Kasumi-1 (cell line): ENCODE measurements at regions not wholly inside any gene's neighbourhood (a gene's known extent, or its start where the extent isn't known, plus 50 kb on each side); places are given as distances from the start of the nearest gene placed in this dataset.

Experiments used
- DNase-seq, 2 experiments: peaks; one replicate each; lab custom pipeline; 2025; lab: John Stamatoyannopoulos, UW

- no peak for DNase-seq
These were observed 351.0 kb downstream of the BCKDHB start for GRCh38 chr6:80457439-80457933.

- DNase-seq: no peak
These were observed 350.4 kb downstream of the BCKDHB start for GRCh38 chr6:80456724-80457438.

- DNase-seq: no peak
These were observed 348.3 kb downstream of the BCKDHB start for GRCh38 chr6:80454661-80455365.

- DNase-seq: no peak
These were observed 347.7 kb downstream of the BCKDHB start for GRCh38 chr6:80454197-80454596.

- DNase-seq: no peak
These were observed 343.3 kb downstream of the BCKDHB start for GRCh38 chr6:80449726-80450125.

- no peak for DNase-seq
These were observed 340.1 kb downstream of the BCKDHB start for GRCh38 chr6:80446454-80447045.

- no peak for DNase-seq
These were observed 339.3 kb downstream of the BCKDHB start for GRCh38 chr6:80445751-80446150.

- DNase-seq: no peak
These were observed 335.9 kb downstream of the BCKDHB start for GRCh38 chr6:80442366-80442765.

- DNase-seq: no peak
These were observed 334.7 kb downstream of the BCKDHB start for GRCh38 chr6:80441131-80441530.

- no peak for DNase-seq
These were observed 334.1 kb downstream of the BCKDHB start for GRCh38 chr6:80440496-80441115.

- DNase-seq: no peak
These were observed 333.4 kb downstream of the BCKDHB start for GRCh38 chr6:80439721-80440470.

- no peak for DNase-seq
These were observed 332.3 kb downstream of the BCKDHB start for GRCh38 chr6:80438772-80439171.

- no peak for DNase-seq
These were observed 331.3 kb downstream of the BCKDHB start for GRCh38 chr6:80437801-80438200.

GRCh38 chr6:80437221-80437620 is 330.8 kb downstream of the BCKDHB start:
- DNase-seq: no peak

- no peak for DNase-seq
These were observed 330.2 kb downstream of the BCKDHB start for GRCh38 chr6:80436663-80437062.

GRCh38 chr6:80435457-80435856 is 329.0 kb downstream of the BCKDHB start:
- DNase-seq: no peak

GRCh38 chr6:80434691-80435350 is 328.4 kb downstream of the BCKDHB start:
- DNase-seq: no peak

- DNase-seq: no peak
These were observed 327.2 kb downstream of the BCKDHB start for GRCh38 chr6:80433673-80434025.

GRCh38 chr6:80433010-80433672 is 326.7 kb downstream of the BCKDHB start:
- DNase-seq: no peak

- DNase-seq: no peak
These were observed 318.8 kb downstream of the BCKDHB start for GRCh38 chr6:80425089-80425823.
